Trophoblast cell (in vitro differentiated cells and primary cell): ENCODE measurements at regions not wholly inside any gene's neighbourhood (a gene's known extent, or its start where the extent isn't known, plus 50 kb on each side); places are given as distances from the start of the nearest gene placed in this dataset.

Source experiments
- DNase-seq, 2 donors: peaks; one replicate each; pipeline ENCODE4 v3.0.0-alpha.2; 2016
- H2AFZ ChIP-seq: 2 replicates; pipeline ENCODE4 v1.6.1; 2013; ENCODE audit warnings: low read length, moderate library complexity, mild to moderate bottlenecking; ENCODE audit not compliant: insufficient read depth, poor library complexity
- H2AK5ac ChIP-seq: 2 replicates; pipeline ENCODE4 v1.6.1; 2013; ENCODE audit warnings: mild to moderate bottlenecking, low read length
- H2BK120ac ChIP-seq: 2 replicates; pipeline ENCODE4 v1.6.1; 2013; ENCODE audit warnings: low read length, mild to moderate bottlenecking, moderate library complexity; ENCODE audit not compliant: insufficient read depth, poor library complexity
- H2BK12ac ChIP-seq: 2 replicates; pipeline ENCODE4 v1.6.1; 2013; ENCODE audit warnings: mild to moderate bottlenecking, low read length, moderate library complexity
- H2BK5ac ChIP-seq: 2 replicates; pipeline ENCODE4 v1.6.1; 2013; ENCODE audit warnings: low read length, low read depth, moderate library complexity, mild to moderate bottlenecking; ENCODE audit not compliant: poor library complexity
- H3K14ac ChIP-seq: 2 replicates; pipeline ENCODE4 v1.6.1; 2013; ENCODE audit warnings: mild to moderate bottlenecking, low read length
- H3K18ac ChIP-seq: 2 replicates; pipeline ENCODE4 v1.6.1; 2013; ENCODE audit warnings: mild to moderate bottlenecking, low read length
- H3K23ac ChIP-seq: 2 replicates; pipeline ENCODE4 v1.6.1; 2013; ENCODE audit warnings: low read length
- H3K27ac ChIP-seq: 2 replicates; pipeline ENCODE4 v1.5.1; 2013; ENCODE audit warnings: low read depth, mild to moderate bottlenecking, inconsistent platforms, low read length, moderate library complexity
- H3K27me3 ChIP-seq: 2 replicates; pipeline ENCODE4 v1.6.1; 2013; ENCODE audit warnings: inconsistent platforms, mild to moderate bottlenecking, low read length, moderate library complexity; ENCODE audit not compliant: insufficient read depth
- H3K36me3 ChIP-seq, 2 experiments: 1 replicate in 1 of 2; 2 replicates in 1 of 2; pipeline ENCODE4 v1.6.1; 2013; ENCODE audit warnings: low read length in 2 of 2, mild to moderate bottlenecking in 2 of 2, moderate library complexity in 1 of 2; ENCODE audit not compliant: insufficient read depth in 2 of 2, control insufficient read depth in 1 of 2
- H3K4ac ChIP-seq: 2 replicates; pipeline ENCODE4 v1.6.1; 2013; ENCODE audit warnings: low read depth, mild to moderate bottlenecking, low read length, moderate library complexity
- H3K4me1 ChIP-seq, 2 experiments: 1 replicate in 1 of 2; 2 replicates in 1 of 2; pipeline ENCODE4 v1.6.1; 2013; ENCODE audit warnings: low read length in 2 of 2, mild to moderate bottlenecking in 2 of 2, moderate library complexity in 1 of 2; ENCODE audit not compliant: insufficient read depth in 2 of 2, control insufficient read depth in 1 of 2
- H3K4me2 ChIP-seq: 2 replicates; pipeline ENCODE4 v1.6.1; 2013; ENCODE audit warnings: inconsistent platforms, mild to moderate bottlenecking, low read length, moderate library complexity
- H3K4me3 ChIP-seq: 2 replicates; pipeline ENCODE4 v1.5.1; 2013; ENCODE audit warnings: mild to moderate bottlenecking, low read depth, low read length, inconsistent platforms
- H3K79me1 ChIP-seq: one replicate; pipeline ENCODE4 v1.6.1; 2013; ENCODE audit warnings: low read length
- H3K79me2 ChIP-seq: 2 replicates; pipeline ENCODE4 v1.6.1; 2013; ENCODE audit warnings: low read length, mild to moderate bottlenecking; ENCODE audit not compliant: control insufficient read depth, insufficient read depth, poor library complexity
- H3K9ac ChIP-seq: 2 replicates; pipeline ENCODE4 v1.6.1; 2013; ENCODE audit warnings: mild to moderate bottlenecking, low read length
- H3K9me3 ChIP-seq: 2 replicates; pipeline ENCODE4 v1.6.1; 2013; ENCODE audit warnings: low read depth, mild to moderate bottlenecking, control low read depth, inconsistent platforms, low read length; ENCODE audit not compliant: insufficient read depth
- H4K12ac ChIP-seq: 2 replicates; pipeline ENCODE4 v1.6.1; 2013; ENCODE audit warnings: low read depth, mild to moderate bottlenecking, low read length, moderate library complexity
- H4K8ac ChIP-seq: 2 replicates; pipeline ENCODE4 v1.6.1; 2013; ENCODE audit warnings: low read depth, mild to moderate bottlenecking, low read length, moderate library complexity
- H4K91ac ChIP-seq: one replicate; pipeline ENCODE4 v1.6.1; 2013; ENCODE audit warnings: low read depth, mild to moderate bottlenecking, low read length, moderate library complexity
- WGBS: extraction: QIAGEN DNeasy Blood & Tissue Kit; methylation state at CpG from one replicate; pipeline ENCODE4 v1.1.7; 2013; ENCODE audit warnings: missing lambda C conversion rate; ENCODE audit not compliant: insufficient read length, insufficient coverage; ENCODE audit errors: extremely low coverage; 5-methylcytosine and 5-hydroxymethylcytosine counted together

GRCh38 chr4:185941461-185941860 is 127.5 kb upstream of the TLR3 start:
- no peak overlapping the region for H3K23ac ChIP-seq
- DNase-seq: peak; percentile 39 to 65
- no peak overlapping the region for H2BK120ac ChIP-seq
- H3K4me3 ChIP-seq: no peak overlapping the region
- H3K79me2 ChIP-seq: no peaks in the 10 kb centered on the region
- no peak overlapping the region for H2AK5ac ChIP-seq
- H2BK5ac ChIP-seq: no peak overlapping the region
- H4K12ac ChIP-seq: no peak overlapping the region
- H3K4me2 ChIP-seq: no peak overlapping the region
- H4K8ac ChIP-seq: no peak overlapping the region
- no peak overlapping the region for H3K14ac ChIP-seq
- H3K9me3 ChIP-seq: no peaks in the 10 kb centered on the region
- no peak overlapping the region for H3K4ac ChIP-seq
- no peaks in the 10 kb centered on the region for H3K4me1 ChIP-seq
- H2AFZ ChIP-seq: no peak overlapping the region
- WGBS: no CpG with 5 or more reads among the region's 6 CpGs
- H3K27me3 ChIP-seq: no peaks in the 10 kb centered on the region
- no peaks in the 10 kb centered on the region for H3K36me3 ChIP-seq
- H3K79me1 ChIP-seq: no peaks in the 10 kb centered on the region
- no peak overlapping the region for H3K18ac ChIP-seq
- no peak overlapping the region for H3K9ac ChIP-seq
- no peak overlapping the region for H2BK12ac ChIP-seq
- H3K27ac ChIP-seq: no peak overlapping the region
- no peak overlapping the region for H4K91ac ChIP-seq

- H3K27ac ChIP-seq: no peak overlapping the region
These were observed 123.7 kb upstream of the TLR3 start for GRCh38 chr4:185945252-185945651.

GRCh38 chr4:185945906-185946305 is 123.0 kb upstream of the TLR3 start:
- no peak overlapping the region for H2BK120ac ChIP-seq
- no peaks in the 10 kb centered on the region for H3K4me1 ChIP-seq
- H4K91ac ChIP-seq: no peak overlapping the region
- H2BK12ac ChIP-seq: no peak overlapping the region
- H3K36me3 ChIP-seq: no peaks in the 10 kb centered on the region
- H3K4me2 ChIP-seq: no peak overlapping the region
- H2AK5ac ChIP-seq: no peak overlapping the region
- no peak overlapping the region for H3K4me3 ChIP-seq
- DNase-seq: no peak
- H3K18ac ChIP-seq: no peak overlapping the region
- H3K79me1 ChIP-seq: no peaks in the 10 kb centered on the region
- no peaks in the 10 kb centered on the region for H3K9me3 ChIP-seq
- no peak overlapping the region for H2BK5ac ChIP-seq
- H3K23ac ChIP-seq: no peak overlapping the region
- no peak overlapping the region for H3K14ac ChIP-seq
- no peak overlapping the region for H3K9ac ChIP-seq
- no peaks in the 10 kb centered on the region for H3K79me2 ChIP-seq
- WGBS: no CpG with 5 or more reads among the region's 3 CpGs
- H4K8ac ChIP-seq: no peak overlapping the region
- H2AFZ ChIP-seq: no peak overlapping the region
- no peak overlapping the region for H3K4ac ChIP-seq
- H3K27me3 ChIP-seq: no peaks in the 10 kb centered on the region
- no peak overlapping the region for H3K27ac ChIP-seq
- H4K12ac ChIP-seq: no peak overlapping the region

More at GRCh38 chr4:185945252-185945651, 123.7 kb upstream of the TLR3 start:
- H2BK120ac ChIP-seq: no peak overlapping the region
- no peak overlapping the region for H3K4ac ChIP-seq
- no peak overlapping the region for H2BK12ac ChIP-seq
- no peak overlapping the region for H3K4me3 ChIP-seq
- no peaks in the 10 kb centered on the region for H3K79me2 ChIP-seq
- H3K9ac ChIP-seq: no peak overlapping the region
- no peaks in the 10 kb centered on the region for H3K27me3 ChIP-seq
- no peak overlapping the region for H3K4me2 ChIP-seq
- H3K18ac ChIP-seq: no peak overlapping the region
- H4K91ac ChIP-seq: no peak overlapping the region
- no peaks in the 10 kb centered on the region for H3K9me3 ChIP-seq
- no peak for DNase-seq
- no peaks in the 10 kb centered on the region for H3K4me1 ChIP-seq
- no CpG with 5 or more reads among the region's 1 CpG for WGBS
- H3K14ac ChIP-seq: no peak overlapping the region
- H3K23ac ChIP-seq: no peak overlapping the region
- H2AK5ac ChIP-seq: no peak overlapping the region
- no peak overlapping the region for H2AFZ ChIP-seq
- no peak overlapping the region for H4K8ac ChIP-seq
- H4K12ac ChIP-seq: no peak overlapping the region
- H3K36me3 ChIP-seq: no peaks in the 10 kb centered on the region
- H2BK5ac ChIP-seq: no peak overlapping the region
- no peaks in the 10 kb centered on the region for H3K79me1 ChIP-seq

- Histone ChIP-seq H3K18ac (no peak overlapping the region), H2BK5ac (no peak overlapping the region)
These were observed 118.1 kb upstream of the TLR3 start for GRCh38 chr4:185950891-185951290.

More at GRCh38 chr4:185950891-185951290, 118.1 kb upstream of the TLR3 start:
- no peaks in the 10 kb centered on the region for H3K27me3 ChIP-seq
- no peak overlapping the region for H3K4me3 ChIP-seq
- H3K27ac ChIP-seq: no peak overlapping the region
- H3K36me3 ChIP-seq: no peaks in the 10 kb centered on the region
- H3K4me2 ChIP-seq: no peak overlapping the region
- no peak overlapping the region for H2AFZ ChIP-seq
- H3K9ac ChIP-seq: no peak overlapping the region
- H3K9me3 ChIP-seq: no peaks in the 10 kb centered on the region
- H2BK120ac ChIP-seq: no peak overlapping the region
- no peaks in the 10 kb centered on the region for H3K79me2 ChIP-seq
- H4K91ac ChIP-seq: no peak overlapping the region
- no peak overlapping the region for H3K14ac ChIP-seq
- H3K23ac ChIP-seq: no peak overlapping the region
- no peak overlapping the region for H4K12ac ChIP-seq
- peak in 1 of 2 donors; percentile 47 for DNase-seq
- no peaks in the 10 kb centered on the region for H3K79me1 ChIP-seq
- no CpG with 5 or more reads among the region's 5 CpGs for WGBS
- no peak overlapping the region for H2BK12ac ChIP-seq
- H2AK5ac ChIP-seq: no peak overlapping the region
- H3K4ac ChIP-seq: no peak overlapping the region
- H3K4me1 ChIP-seq: no peaks in the 10 kb centered on the region
- H4K8ac ChIP-seq: no peak overlapping the region
